ENCODE measurements at regions not wholly inside any gene's neighbourhood (a gene's known extent, or its start where the extent isn't known, plus 50 kb on each side); places are given as distances from the start of the nearest gene placed in this dataset.

DNA sequence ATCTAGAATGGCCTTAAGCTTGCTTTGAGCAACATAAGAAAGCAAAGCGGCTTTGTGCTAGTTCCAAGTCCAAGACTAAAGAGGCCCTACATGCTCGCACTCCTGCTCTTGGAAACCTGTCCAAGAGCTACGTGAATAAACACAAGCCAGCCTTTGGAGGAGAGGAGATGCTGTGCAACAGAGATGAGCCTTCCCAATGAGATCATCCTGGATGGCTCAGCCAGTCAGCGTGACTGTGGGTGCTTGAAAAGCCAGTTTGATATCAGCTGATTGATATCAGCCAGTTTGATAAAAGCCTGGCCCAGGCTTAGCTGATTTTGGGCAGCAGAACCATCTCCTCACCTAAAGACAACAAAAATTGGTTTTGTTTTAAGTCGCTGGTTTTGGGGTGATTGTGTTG lies 481.0 kb upstream of the DSEL start:
- no peak for DNase-seq
- no peak for TF ChIP-seq CTCF (IDR thresholded peaks at IDR 0.05; ENCODE audit: partially characterized antibody, unreplicated experiment)
- no peaks in the 10 kb centered on the region for H3K9me3 Mint-ChIP-seq (ENCODE audit: unreplicated experiment)
- no peaks in the 10 kb centered on the region for H3K36me3 Mint-ChIP-seq (ENCODE audit: unreplicated experiment)
- no peaks in the 10 kb centered on the region for H3K27me3 Mint-ChIP-seq (ENCODE audit: unreplicated experiment)
- H3K4me3 Mint-ChIP-seq (ENCODE audit: unreplicated experiment) = no peak overlapping the region
- H3K4me1 Mint-ChIP-seq (ENCODE audit: low read depth, unreplicated experiment) = no peaks in the 10 kb centered on the region
- H3K27ac Mint-ChIP-seq (ENCODE audit: unreplicated experiment) = no peak overlapping the region

- no peak for DNase-seq
- Mint-ChIP-seq H3K36me3 (ENCODE audit: unreplicated experiment) (no peaks in the 10 kb centered on the region), H3K4me1 (ENCODE audit: low read depth, unreplicated experiment) (no peaks in the 10 kb centered on the region), H3K4me3 (ENCODE audit: unreplicated experiment) (no peak overlapping the region), H3K9me3 (ENCODE audit: unreplicated experiment) (no peaks in the 10 kb centered on the region), H3K27ac (ENCODE audit: unreplicated experiment) (no peak overlapping the region), H3K27me3 (ENCODE audit: unreplicated experiment) (no peaks in the 10 kb centered on the region)
- TF ChIP-seq CTCF (IDR thresholded peaks at IDR 0.05; ENCODE audit: partially characterized antibody, unreplicated experiment) = no peak
Observed at GRCh38 chr18:67995769-67996168, 479.2 kb upstream of the DSEL start.

DNA sequence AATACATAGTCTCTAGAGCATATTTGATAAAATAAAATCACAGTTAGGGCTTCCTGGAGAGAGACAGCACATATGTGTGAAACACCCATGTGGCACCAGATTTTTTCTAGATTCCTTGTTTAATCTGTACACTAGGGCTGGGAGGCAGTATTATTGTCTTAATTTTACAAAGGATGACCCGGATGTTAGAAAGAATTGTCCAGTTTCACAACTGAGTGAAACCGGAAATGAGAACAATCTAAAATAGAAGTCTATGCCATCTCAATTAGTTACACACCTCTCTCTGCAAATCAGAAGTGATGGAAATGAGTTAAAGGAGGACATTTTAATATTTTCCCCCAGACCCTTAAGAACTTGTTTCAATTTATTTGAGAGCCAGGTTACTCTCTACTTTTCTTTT lies 463.7 kb upstream of the DSEL start:
- H3K27me3 Mint-ChIP-seq (ENCODE audit: unreplicated experiment) = no peaks in the 10 kb centered on the region
- no peak overlapping the region for H3K4me3 Mint-ChIP-seq (ENCODE audit: unreplicated experiment)
- no peaks in the 10 kb centered on the region for H3K4me1 Mint-ChIP-seq (ENCODE audit: low read depth, unreplicated experiment)
- TF ChIP-seq CTCF (IDR thresholded peaks at IDR 0.05; ENCODE audit: partially characterized antibody, unreplicated experiment) = no peak
- DNase-seq = no peak
- H3K36me3 Mint-ChIP-seq (ENCODE audit: unreplicated experiment) = no peaks in the 10 kb centered on the region
- H3K9me3 Mint-ChIP-seq (ENCODE audit: unreplicated experiment) = no peaks in the 10 kb centered on the region
- H3K27ac Mint-ChIP-seq (ENCODE audit: unreplicated experiment) = no peak overlapping the region

DNA sequence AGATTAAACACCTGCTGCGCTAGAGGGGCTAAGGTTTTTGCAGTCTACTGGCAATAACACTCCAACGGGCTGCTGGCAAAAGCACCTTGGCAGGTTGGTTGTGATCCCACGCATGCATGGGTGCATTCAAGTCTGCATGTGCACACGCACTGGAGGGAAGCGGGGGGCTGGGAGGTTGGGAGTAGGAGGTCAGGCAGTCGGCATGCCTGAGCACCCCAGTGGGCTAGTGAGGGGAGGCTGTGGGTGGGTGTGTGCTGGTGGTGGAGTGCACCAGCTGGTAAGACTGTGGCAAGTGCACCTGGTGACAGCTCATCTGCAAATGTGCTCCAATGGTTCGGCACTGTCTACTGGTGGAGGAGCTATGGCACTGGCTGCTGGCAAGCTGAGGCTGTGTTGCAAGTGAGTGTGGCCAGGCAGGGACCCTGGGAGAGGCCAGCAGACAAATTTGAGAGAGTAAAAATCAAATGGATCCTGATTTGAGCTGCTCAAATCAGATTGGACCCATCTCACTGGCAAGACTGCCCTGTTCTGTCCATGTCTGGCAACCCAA lies 460.6 kb upstream of the DSEL start:
- Mint-ChIP-seq H3K9me3 (ENCODE audit: unreplicated experiment) (no peaks in the 10 kb centered on the region), H3K27ac (ENCODE audit: unreplicated experiment) (no peak overlapping the region), H3K4me3 (ENCODE audit: unreplicated experiment) (no peak overlapping the region), H3K36me3 (ENCODE audit: unreplicated experiment) (no peaks in the 10 kb centered on the region), H3K27me3 (ENCODE audit: unreplicated experiment) (no peaks in the 10 kb centered on the region), H3K4me1 (ENCODE audit: low read depth, unreplicated experiment) (no peaks in the 10 kb centered on the region)
- no peak for TF ChIP-seq CTCF (IDR thresholded peaks at IDR 0.05; ENCODE audit: partially characterized antibody, unreplicated experiment)
- DNase-seq = no peak

- DNase-seq = no peak
- no peaks in the 10 kb centered on the region for H3K4me1 Mint-ChIP-seq (ENCODE audit: low read depth, unreplicated experiment)
- no peak overlapping the region for H3K27ac Mint-ChIP-seq (ENCODE audit: unreplicated experiment)
- H3K4me3 Mint-ChIP-seq (ENCODE audit: unreplicated experiment) = no peak overlapping the region
- H3K36me3 Mint-ChIP-seq (ENCODE audit: unreplicated experiment) = no peaks in the 10 kb centered on the region
- H3K27me3 Mint-ChIP-seq (ENCODE audit: unreplicated experiment) = no peaks in the 10 kb centered on the region
- no peaks in the 10 kb centered on the region for H3K9me3 Mint-ChIP-seq (ENCODE audit: unreplicated experiment)
- TF ChIP-seq CTCF (IDR thresholded peaks at IDR 0.05; ENCODE audit: partially characterized antibody, unreplicated experiment) = no peak
Observed at GRCh38 chr18:67973916-67974315, 457.4 kb upstream of the DSEL start.

Measured in glutamatergic neuron (in vitro differentiated cells).